ENCODE measurements at regions not wholly inside any gene's neighbourhood (a gene's known extent, or its start where the extent isn't known, plus 50 kb on each side); places are given as distances from the start of the nearest gene placed in this dataset.

DNA sequence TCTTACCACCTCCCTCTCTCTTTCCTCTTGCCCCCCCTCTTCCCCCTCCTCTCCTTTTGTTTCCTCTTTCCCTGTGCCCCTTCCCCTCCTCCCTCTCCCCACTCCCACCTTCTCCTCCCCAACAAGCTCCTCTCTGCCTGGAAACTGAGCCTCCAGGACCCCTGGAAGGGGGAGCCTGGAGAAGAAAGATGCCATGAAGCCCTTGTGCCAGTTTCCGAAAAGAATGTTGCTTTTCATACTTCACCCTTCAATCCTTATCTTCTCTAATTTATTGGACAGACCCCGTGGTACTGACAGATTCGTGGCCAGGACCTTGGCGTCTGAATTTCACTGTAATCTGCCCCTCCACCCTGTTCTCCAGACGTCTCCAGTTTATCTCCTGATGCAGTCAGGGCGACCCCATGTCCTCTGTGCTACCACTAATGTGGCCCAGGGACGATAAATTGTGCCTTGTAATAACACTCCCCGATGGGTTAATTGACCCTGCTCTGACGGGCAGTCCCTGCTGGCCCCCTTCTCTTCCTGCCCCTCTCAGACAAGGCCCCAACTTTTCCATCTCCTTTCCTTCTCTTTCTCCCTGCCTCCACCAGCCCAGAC lies 138.4 kb upstream of the GSE1 start:
- no peak for TF ChIP-seq POLR2AphosphoS5 (IDR thresholded peaks at IDR 0.05)
- TF ChIP-seq, protein P1, sequence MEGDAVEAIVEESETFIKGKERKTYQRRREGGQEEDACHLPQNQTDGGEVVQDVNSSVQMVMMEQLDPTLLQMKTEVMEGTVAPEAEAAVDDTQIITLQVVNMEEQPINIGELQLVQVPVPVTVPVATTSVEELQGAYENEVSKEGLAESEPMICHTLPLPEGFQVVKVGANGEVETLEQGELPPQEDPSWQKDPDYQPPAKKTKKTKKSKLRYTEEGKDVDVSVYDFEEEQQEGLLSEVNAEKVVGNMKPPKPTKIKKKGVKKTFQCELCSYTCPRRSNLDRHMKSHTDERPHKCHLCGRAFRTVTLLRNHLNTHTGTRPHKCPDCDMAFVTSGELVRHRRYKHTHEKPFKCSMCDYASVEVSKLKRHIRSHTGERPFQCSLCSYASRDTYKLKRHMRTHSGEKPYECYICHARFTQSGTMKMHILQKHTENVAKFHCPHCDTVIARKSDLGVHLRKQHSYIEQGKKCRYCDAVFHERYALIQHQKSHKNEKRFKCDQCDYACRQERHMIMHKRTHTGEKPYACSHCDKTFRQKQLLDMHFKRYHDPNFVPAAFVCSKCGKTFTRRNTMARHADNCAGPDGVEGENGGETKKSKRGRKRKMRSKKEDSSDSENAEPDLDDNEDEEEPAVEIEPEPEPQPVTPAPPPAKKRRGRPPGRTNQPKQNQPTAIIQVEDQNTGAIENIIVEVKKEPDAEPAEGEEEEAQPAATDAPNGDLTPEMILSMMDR (IDR thresholded peaks at IDR 0.05), result no peak
